ENCODE measurements at regions not wholly inside any gene's neighbourhood (a gene's known extent, or its start where the extent isn't known, plus 50 kb on each side); places are given as distances from the start of the nearest gene placed in this dataset.

- no peak for TF ChIP-seq BHLHE40 (IDR thresholded peaks at IDR 0.05; ENCODE audit: borderline replicate concordance)
- TF ChIP-seq CTBP1 (IDR thresholded peaks at IDR 0.05; ENCODE audit: borderline replicate concordance): no peak
- TF ChIP-seq PKNOX1 (IDR thresholded peaks at IDR 0.05): no peak
- no peak for TF ChIP-seq SP1 (IDR thresholded peaks at IDR 0.05)
- no peak for TF ChIP-seq FOXK2 (IDR thresholded peaks at IDR 0.05)
- no peak for TF ChIP-seq LEF1 (IDR thresholded peaks at IDR 0.05; ENCODE audit: borderline replicate concordance)
- TF ChIP-seq NFRKB (IDR thresholded peaks at IDR 0.05): no peak
- TF ChIP-seq FOXM1 (IDR thresholded peaks at IDR 0.05; ENCODE audit: borderline replicate concordance): no peak
- TF ChIP-seq FOXA1 (IDR thresholded peaks at IDR 0.05): no peak
- no peak for TF ChIP-seq ARNT (IDR thresholded peaks at IDR 0.05)
- no peak for TF ChIP-seq L3MBTL2 (conservative IDR thresholded peaks at IDR 0.05)
- no peak for TF ChIP-seq SUZ12 (IDR thresholded peaks at IDR 0.05)
- no peak for TF ChIP-seq ELF4 (IDR thresholded peaks at IDR 0.05)
- TF ChIP-seq HDGF (IDR thresholded peaks at IDR 0.05; ENCODE audit: borderline replicate concordance): no peak
Observed at GRCh38 chr5:136924490-136924889, 559.1 kb upstream of the TRPC7 start.
